Memory B cell (primary cell): ENCODE measurements at regions not wholly inside any gene's neighbourhood (a gene's known extent, or its start where the extent isn't known, plus 50 kb on each side); places are given as distances from the start of the nearest gene placed in this dataset.
"Not testable (repeated sequence)": the region's sequence is repeated elsewhere in the genome, so short reads cannot be mapped to it uniquely, and the experiment has no call there.

Experiments used
- ATAC-seq: fragments of 150-1000 bp; cut with Tn5 transposase; 2 replicates; pipeline ENCODE4 v1.10.0; 2021; ENCODE audit warnings: low read depth, mild to moderate bottlenecking, moderate library complexity
- DNase-seq, 2 donors: peaks; one replicate each; pipeline ENCODE4 v3.0.0; 2022; ENCODE audit warnings: low spot score in 2 of 2
- H3K27ac Mint-ChIP-seq: one replicate; pipeline ENCODE4 v1.8.0; 2022; ENCODE audit warnings: mild to moderate bottlenecking, moderate library complexity, mixed read lengths
- H3K27me3 Mint-ChIP-seq: one replicate; pipeline ENCODE4 v1.8.0; 2022; ENCODE audit warnings: mixed read lengths
- H3K36me3 Mint-ChIP-seq: one replicate; pipeline ENCODE4 v1.8.0; 2022; ENCODE audit warnings: mild to moderate bottlenecking, mixed read lengths
- H3K4me1 Mint-ChIP-seq: one replicate; pipeline ENCODE4 v1.8.0; 2022; ENCODE audit warnings: mixed read lengths
- H3K4me3 Mint-ChIP-seq: one replicate; pipeline ENCODE4 v1.8.0; 2022; ENCODE audit warnings: mild to moderate bottlenecking, moderate library complexity, mixed read lengths
- H3K9me3 Mint-ChIP-seq: one replicate; pipeline ENCODE4 v1.8.0; 2022; ENCODE audit warnings: mixed read lengths

GRCh38 chr13:21289475-21289874 lies 113.0 kb downstream of the MRPL57 start:
- Mint-ChIP-seq H3K27me3 (peaks cover 2% of the 10 kb centered on the region), H3K36me3 (no peaks in the 10 kb centered on the region), H3K27ac (no peak overlapping the region), H3K4me3 (no peak overlapping the region), H3K4me1 (no peaks in the 10 kb centered on the region), H3K9me3 (no peaks in the 10 kb centered on the region)
- DNase-seq, result no peak
- no peak for ATAC-seq

DNA sequence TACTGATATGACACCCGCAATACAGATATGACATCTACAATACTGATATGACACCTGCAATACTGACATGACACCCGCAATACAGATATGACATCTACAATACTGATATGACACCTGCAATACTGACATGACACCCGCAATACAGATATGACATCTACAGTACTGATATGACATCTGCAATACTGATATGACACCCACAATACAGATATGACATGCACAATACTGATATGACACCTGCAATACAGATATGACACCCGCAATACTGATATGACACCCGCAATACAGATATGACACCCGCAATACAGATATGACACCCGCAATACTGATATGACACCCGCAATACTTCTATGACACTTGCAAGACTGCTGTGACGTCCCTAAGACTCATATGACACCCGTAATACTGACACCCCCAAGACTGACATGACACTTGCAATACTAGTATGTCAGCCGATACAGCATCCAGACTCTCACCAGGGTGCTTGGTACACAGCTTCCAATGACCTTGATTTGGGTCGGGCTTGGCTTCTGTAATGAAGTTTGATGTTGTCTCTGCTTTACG lies 114.1 kb downstream of the MRPL57 start:
- not testable (repeated sequence) for H3K4me3 Mint-ChIP-seq, H3K36me3 Mint-ChIP-seq, H3K9me3 Mint-ChIP-seq, DNase-seq, H3K4me1 Mint-ChIP-seq, H3K27ac Mint-ChIP-seq, H3K27me3 Mint-ChIP-seq, ATAC-seq

- no peak for DNase-seq
- Mint-ChIP-seq H3K9me3 (no peaks in the 10 kb centered on the region), H3K36me3 (no peaks in the 10 kb centered on the region), H3K27ac (no peak overlapping the region), H3K4me1 (no peaks in the 10 kb centered on the region), H3K27me3 (no peaks in the 10 kb centered on the region), H3K4me3 (no peak overlapping the region)
- no peak for ATAC-seq
These were observed 115.4 kb downstream of the MRPL57 start for GRCh38 chr13:21291840-21292239.

GRCh38 chr13:21296991-21297390 lies 120.5 kb downstream of the MRPL57 start:
- not testable (repeated sequence) for H3K27me3 Mint-ChIP-seq, H3K36me3 Mint-ChIP-seq, DNase-seq, H3K4me1 Mint-ChIP-seq, H3K9me3 Mint-ChIP-seq
- peak overlapping the region; percentile 89 for H3K4me3 Mint-ChIP-seq
- peak; percentile 14 for ATAC-seq
- H3K27ac Mint-ChIP-seq, result peak overlapping the region; percentile 49

GRCh38 chr13:21297447-21297846 lies 121.0 kb downstream of the MRPL57 start:
- no peaks in the 10 kb centered on the region for H3K36me3 Mint-ChIP-seq
- no peaks in the 10 kb centered on the region for H3K27me3 Mint-ChIP-seq
- H3K27ac Mint-ChIP-seq, result peak overlapping the region; percentile 49
- H3K4me3 Mint-ChIP-seq, result peak overlapping the region; percentile 89
- H3K4me1 Mint-ChIP-seq, result peaks cover 9% of the 10 kb centered on the region
- no peak for ATAC-seq
- no peak for DNase-seq
- H3K9me3 Mint-ChIP-seq, result no peaks in the 10 kb centered on the region

- H3K27ac Mint-ChIP-seq, result peak overlapping the region; percentile 49
- peak overlapping the region; percentile 89 for H3K4me3 Mint-ChIP-seq
These were observed 121.7 kb downstream of the MRPL57 start for GRCh38 chr13:21297914-21298831.

GRCh38 chr13:21304256-21304655 lies 127.8 kb downstream of the MRPL57 start:
- Mint-ChIP-seq H3K4me3 (no peak overlapping the region), H3K36me3 (peaks cover 5% of the 10 kb centered on the region), H3K4me1 (peaks cover under 1% of the 10 kb centered on the region), H3K27ac (no peak overlapping the region), H3K9me3 (no peaks in the 10 kb centered on the region), H3K27me3 (no peaks in the 10 kb centered on the region)
- DNase-seq, result no peak
- no peak for ATAC-seq

More at GRCh38 chr13:21297914-21298831, 121.7 kb downstream of the MRPL57 start:
- Mint-ChIP-seq H3K27me3 (no peaks in the 10 kb centered on the region), H3K9me3 (no peaks in the 10 kb centered on the region), H3K4me1 (peaks cover 9% of the 10 kb centered on the region), H3K36me3 (no peaks in the 10 kb centered on the region)
- ATAC-seq (peak; percentile 96), DNase-seq (peak; percentile 75 to 79)

DNA sequence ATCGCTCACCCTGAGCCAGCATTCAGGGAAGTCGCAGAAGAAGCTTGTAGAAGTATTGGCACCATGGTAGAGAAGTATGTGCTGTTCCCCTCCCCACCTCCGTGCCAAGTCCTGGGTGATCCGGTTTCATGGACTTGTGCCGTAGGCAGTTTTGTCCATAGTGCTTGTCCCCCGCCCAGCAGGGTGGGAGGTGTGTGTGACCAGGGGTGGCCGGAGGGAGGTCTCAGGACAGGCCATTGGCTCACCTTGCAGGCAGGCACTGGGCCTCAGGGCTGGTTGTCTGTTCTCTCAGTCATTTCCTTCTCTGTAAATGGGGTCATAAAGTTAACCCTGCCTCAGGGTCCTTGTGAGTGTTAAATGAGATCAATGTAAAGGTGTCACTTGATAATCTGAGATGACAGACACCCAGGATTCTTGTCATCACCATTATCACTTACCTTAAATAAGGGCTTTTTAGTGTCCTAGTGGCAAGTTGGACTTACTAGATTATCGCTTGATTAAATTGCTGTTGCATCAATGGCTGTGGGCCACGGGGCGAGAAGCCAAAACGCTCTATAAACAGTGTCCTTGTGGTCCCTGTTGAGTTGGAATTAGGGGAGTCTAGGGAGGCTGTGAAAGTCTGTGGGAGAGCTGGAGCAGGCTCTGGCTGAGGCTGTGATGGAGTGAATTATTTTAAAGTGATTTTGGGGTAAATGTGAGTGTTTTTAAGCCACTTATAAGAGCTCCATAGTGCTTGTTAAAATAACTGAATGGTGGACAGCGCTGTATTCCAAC lies 130.0 kb downstream of the MRPL57 start:
- ATAC-seq, H3K27ac Mint-ChIP-seq, H3K27me3 Mint-ChIP-seq, H3K9me3 Mint-ChIP-seq, DNase-seq, H3K4me3 Mint-ChIP-seq, H3K4me1 Mint-ChIP-seq: not testable (repeated sequence)
- H3K36me3 Mint-ChIP-seq, result peaks cover 10% of the 10 kb centered on the region

GRCh38 chr13:21307158-21307557 lies 130.7 kb downstream of the MRPL57 start:
- ATAC-seq, H3K27me3 Mint-ChIP-seq, DNase-seq, H3K9me3 Mint-ChIP-seq, H3K27ac Mint-ChIP-seq, H3K4me3 Mint-ChIP-seq, H3K4me1 Mint-ChIP-seq: not testable (repeated sequence)
- H3K36me3 Mint-ChIP-seq, result peaks cover 10% of the 10 kb centered on the region

- Mint-ChIP-seq H3K4me3 (no peak overlapping the region), H3K9me3 (no peaks in the 10 kb centered on the region), H3K36me3 (peaks cover 12% of the 10 kb centered on the region), H3K27ac (no peak overlapping the region), H3K4me1 (no peaks in the 10 kb centered on the region), H3K27me3 (no peaks in the 10 kb centered on the region)
- DNase-seq (no peak), ATAC-seq (no peak)
These were observed 132.4 kb downstream of the MRPL57 start for GRCh38 chr13:21308906-21309305.

GRCh38 chr13:21309542-21310172 lies 133.2 kb downstream of the MRPL57 start:
- Mint-ChIP-seq H3K4me3 (no peak overlapping the region), H3K36me3 (peaks cover 8% of the 10 kb centered on the region), H3K27ac (no peak overlapping the region), H3K27me3 (no peaks in the 10 kb centered on the region), H3K9me3 (no peaks in the 10 kb centered on the region), H3K4me1 (no peaks in the 10 kb centered on the region)
- no peak for ATAC-seq
- no peak for DNase-seq

DNA sequence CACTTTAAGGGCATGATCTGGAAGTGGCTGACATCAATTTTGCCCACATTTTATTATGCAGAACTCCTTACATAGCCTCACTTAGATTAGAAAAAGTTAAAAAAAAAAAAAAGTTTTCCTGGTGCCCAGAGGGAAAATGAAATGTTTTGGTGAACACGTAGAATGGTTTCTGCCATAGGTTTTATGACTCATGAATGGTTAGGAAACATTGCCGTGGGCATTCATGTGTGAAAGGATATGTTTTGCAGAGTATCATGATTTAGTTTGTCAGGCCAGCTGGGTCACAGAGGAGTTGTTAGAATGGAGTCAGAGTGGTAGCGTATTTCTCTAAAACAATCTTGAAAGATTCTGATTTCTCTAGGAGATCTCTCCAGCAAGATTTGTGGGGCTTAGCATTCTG lies 133.8 kb downstream of the MRPL57 start:
- Mint-ChIP-seq H3K27me3 (no peaks in the 10 kb centered on the region), H3K4me3 (no peak overlapping the region), H3K9me3 (no peaks in the 10 kb centered on the region), H3K4me1 (no peaks in the 10 kb centered on the region), H3K36me3 (peaks cover 8% of the 10 kb centered on the region), H3K27ac (no peak overlapping the region)
- ATAC-seq, result no peak
- DNase-seq, result no peak

GRCh38 chr13:21314976-21315375 lies 138.5 kb downstream of the MRPL57 start:
- not testable (repeated sequence) for H3K9me3 Mint-ChIP-seq, H3K27me3 Mint-ChIP-seq, H3K4me3 Mint-ChIP-seq, DNase-seq, ATAC-seq, H3K4me1 Mint-ChIP-seq, H3K27ac Mint-ChIP-seq
- peaks cover 17% of the 10 kb centered on the region for H3K36me3 Mint-ChIP-seq

GRCh38 chr13:21316376-21316775 lies 139.9 kb downstream of the MRPL57 start:
- Mint-ChIP-seq H3K27ac (no peak overlapping the region), H3K9me3 (no peaks in the 10 kb centered on the region), H3K36me3 (peaks cover 13% of the 10 kb centered on the region), H3K27me3 (no peaks in the 10 kb centered on the region), H3K4me1 (no peaks in the 10 kb centered on the region), H3K4me3 (no peak overlapping the region)
- DNase-seq (no peak), ATAC-seq (no peak)
